HG03175 (cell line): ENCODE measurements at regions not wholly inside any gene's neighbourhood (a gene's known extent, or its start where the extent isn't known, plus 50 kb on each side); places are given as distances from the start of the nearest gene placed in this dataset.

ENCODE experiments used
- ATAC-seq: cut with Tn5 transposase; IDR thresholded peaks from one replicate; pipeline ENCODE4 v1.9.1; 2021; ENCODE audit warnings: mild to moderate bottlenecking, moderate library complexity; ENCODE audit not compliant: unreplicated experiment

DNA sequence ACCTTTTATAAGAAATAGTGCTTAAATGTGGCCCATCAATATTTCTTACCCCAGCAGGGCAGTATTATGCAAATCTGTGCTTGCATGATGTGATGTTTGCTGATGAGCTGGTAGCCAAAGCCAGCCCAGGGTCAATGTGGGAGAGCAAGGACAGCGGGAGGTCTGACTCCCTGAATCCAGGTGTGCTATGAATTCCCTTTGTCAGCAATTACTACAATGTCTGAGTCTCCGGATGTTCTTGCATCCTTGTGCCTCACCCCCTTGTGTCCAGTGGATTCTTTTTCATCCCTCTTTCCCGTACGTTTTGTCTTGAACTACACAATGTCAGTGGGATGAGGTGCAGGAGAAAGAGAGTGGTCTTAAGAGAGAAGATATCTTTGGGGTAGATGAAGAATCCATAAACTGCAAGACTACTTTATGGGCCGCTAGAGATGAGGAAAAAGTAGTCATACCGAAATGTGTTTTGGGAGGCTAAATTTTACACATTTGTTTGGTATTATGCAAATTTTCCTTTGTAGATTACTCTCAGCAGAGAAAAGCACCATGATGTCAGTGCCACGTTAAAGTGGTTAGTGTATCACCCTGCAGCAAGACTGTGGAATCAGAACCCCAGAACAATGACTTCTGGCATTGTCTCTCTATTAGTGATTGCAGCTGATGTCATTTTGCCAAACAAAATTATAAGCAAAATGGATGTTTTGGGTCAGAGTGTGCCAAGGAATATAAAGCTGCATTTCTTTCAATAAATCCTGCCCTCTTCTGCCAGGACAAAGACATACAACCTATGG lies 53.5 kb upstream of the TSHZ3 start:
- ATAC-seq, result no peak

DNA sequence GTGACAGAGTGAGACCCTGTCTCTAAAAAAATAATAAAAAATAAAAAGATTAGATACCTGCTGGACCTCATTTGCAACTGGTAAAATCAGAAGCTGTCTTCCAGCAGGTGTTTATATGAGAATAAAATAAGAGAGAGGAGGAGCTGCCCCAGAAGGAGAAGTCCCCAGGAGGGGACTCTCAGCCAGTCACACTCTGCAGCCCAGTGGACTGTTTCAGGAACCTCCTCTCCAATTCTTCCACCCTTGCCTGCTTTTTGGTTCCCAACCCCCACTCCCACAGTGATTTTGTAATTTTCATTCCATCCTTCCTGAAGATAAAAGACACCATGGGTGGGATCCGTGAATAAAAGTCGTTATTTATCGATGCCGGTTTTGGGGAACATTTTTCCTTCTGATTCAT lies 56.9 kb upstream of the TSHZ3 start:
- ATAC-seq, result no peak

DNA sequence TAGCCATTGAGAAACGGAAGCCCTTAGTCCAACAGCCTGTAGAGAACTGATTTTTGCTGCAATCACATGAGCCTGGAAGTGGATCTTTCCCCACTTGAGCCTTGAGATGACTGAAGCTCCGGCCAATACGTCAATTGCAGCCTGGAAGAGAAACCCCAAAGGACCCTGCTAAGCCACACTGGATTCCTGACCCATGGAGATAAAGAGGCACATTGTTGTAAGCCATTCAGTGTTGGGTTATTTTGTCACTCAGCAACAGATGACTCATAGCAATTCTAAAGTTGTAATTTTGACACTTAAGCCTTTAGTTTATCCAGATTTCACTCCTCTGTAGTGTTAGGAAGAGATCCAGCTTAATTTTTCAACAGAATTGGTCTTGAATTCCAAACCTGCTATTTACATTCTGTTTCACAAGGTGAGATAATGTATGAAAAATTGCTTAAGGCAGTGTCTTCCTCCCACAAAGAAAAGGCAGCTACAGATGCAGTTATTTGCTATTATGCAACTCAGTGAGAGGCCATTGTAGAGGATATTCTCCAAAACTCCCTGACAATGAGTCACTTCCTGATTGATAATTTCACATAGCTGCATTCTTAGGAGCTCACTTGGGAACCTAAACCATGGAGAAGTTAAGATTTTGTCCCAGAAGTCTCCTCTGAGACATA lies 59.4 kb upstream of the TSHZ3 start:
- ATAC-seq, result no peak

DNA sequence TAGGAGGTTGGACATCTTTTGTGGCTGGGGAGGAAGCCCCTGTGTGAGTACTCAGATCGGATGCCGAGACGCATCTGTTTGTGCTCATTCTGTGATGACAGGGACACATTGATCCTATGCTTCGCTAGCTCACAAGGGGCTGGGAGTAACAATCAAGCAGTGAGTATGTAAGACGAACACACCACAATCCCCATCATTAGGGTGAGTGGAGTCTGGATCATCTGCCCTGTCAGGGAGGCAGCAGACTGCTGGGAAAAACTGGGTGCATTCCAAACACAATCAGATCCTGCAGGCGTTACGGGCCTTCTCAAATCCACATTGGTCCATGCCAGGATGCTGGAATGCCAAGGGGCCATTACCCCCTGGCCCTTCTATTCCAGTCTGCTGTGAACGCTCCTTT lies 64.1 kb upstream of the TSHZ3 start:
- ATAC-seq, result no peak

DNA sequence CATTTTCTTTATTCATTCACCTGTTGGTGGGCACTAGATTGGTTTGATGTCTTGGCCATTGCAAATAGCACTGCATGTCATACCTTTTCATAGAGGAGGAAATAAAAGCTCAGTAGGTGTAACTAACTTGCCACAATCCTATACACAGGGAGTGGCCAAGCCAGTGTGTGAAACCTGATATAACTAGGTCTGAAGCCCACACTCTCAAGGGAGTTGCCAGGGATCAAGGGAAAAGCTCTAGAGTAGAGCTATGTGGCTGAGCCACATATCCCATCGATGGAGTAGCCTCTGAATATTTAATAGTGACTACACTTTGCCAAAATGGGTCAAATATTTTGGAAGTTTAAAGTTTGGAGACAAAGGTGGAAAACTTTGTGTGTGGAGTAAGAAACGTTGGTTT lies 66.1 kb upstream of the TSHZ3 start:
- no peak for ATAC-seq

DNA sequence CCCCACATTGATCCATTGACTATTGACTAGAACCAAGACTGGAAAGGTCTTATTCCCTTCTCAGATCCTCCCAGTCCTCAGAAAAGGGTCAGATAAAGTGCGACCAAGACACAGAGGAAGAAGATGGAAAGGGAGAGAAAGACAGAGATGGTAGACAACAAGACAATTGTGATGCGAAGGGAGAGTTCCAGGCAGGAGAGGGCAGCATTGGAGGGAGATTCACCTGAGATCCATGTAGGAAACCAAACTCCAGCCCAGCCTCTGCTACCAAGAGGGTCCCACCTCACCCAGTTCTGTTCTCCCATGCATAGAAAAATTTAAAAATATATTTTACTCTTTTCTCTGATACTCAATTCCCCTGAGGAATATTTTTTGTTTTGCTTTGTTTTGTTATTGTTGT lies 67.3 kb upstream of the TSHZ3 start:
- no peak for ATAC-seq

DNA sequence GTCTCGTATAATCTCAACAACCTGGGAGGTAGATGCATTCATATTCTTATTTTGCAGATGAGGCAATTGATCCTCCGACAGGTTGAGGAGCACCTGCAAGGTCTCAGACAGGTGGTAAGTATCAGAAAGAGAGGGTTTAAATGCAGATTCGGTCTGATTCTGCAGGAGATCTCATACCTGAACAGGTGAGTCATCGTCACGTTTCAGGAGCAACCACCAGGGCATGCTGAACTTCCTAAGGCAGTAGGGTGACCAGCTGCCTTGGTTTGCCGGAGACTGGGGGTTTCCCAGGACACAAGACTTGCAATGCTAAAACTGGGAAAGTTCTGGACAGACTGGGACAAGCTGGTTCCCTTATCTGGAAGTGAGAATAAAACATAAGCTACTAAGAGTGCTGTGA lies 68.8 kb upstream of the TSHZ3 start:
- ATAC-seq, result no peak

DNA sequence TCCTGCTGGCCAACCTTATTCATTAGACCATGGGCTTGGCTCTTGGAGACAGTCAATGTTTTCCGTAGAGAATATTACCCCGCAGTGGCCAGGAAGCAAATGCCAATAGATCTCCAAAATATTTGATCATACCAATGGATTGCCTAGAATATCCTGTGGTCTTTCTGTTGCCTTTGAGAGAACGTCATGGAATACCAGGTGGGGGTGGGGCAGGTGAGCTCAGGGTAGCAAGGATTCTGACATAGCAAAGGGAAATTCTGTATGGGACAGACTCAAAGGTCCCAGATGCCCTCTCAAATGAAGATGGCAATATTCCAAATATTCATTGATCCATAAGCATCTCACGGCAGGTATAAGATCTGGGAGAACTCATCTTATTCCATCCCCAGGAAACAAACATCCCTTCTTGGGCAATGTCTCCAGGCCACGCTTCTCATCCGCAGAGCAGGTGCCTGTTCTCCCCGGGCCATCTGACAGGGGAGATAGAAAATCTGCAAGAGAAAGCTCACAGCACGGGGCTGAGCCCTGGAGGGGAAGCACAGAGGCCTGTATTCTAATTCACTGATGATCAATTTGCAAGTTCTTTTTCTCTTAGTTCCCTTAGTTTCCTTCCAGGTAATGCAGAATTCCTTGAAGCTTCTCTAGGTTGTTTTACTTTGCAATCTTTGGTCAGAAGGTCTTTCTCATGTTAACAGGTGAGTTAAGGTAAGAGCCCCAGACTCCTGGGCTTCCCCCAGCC lies 69.6 kb upstream of the TSHZ3 start:
- ATAC-seq, result no peak

DNA sequence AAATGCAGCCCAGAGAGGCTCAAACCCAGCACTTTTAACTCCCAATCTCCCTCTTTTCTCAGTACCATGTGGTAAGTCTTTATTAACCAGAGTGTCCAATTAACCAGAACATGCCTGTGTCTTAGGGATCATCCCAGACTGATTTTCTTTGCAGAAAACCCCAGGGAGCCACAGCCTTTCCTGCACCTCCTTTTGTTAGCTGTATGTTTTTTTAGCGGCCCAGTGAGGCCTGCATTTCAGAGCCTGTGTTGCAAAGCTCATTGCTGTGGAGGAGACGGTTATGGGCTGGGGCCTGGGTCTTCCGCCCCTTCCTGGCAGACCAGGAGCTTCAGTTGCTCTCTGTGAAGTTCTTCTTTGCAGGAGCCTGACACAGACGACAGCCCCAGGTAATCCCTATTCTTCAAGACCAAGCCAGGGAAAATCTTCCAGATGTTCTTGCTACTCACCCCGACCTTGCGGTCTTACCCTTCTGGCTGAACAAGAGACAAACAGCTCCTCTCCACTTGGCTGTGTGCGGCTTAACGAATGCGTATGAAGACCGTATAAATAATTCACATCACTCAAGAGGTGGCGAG lies 70.7 kb upstream of the TSHZ3 start:
- no peak for ATAC-seq

DNA sequence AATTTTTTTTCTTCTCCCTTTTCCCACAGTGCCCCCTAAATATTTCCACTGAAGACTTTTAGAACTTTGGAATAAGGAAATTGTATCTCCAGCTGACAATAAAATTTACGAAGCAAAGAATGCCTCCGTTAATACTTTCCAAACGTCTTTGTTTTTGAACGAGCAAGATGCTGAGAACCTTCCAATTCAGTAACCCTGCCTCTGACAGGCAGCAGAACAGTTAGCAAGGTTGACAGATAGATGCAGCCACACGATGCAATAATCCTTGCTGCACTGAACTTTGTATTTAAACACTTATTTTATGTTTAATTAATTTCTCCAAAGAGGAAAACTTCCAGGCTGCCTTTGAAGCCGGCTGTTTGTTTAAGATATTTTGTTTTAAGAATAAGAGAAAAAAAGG lies 71.8 kb upstream of the TSHZ3 start:
- ATAC-seq, result no peak

DNA sequence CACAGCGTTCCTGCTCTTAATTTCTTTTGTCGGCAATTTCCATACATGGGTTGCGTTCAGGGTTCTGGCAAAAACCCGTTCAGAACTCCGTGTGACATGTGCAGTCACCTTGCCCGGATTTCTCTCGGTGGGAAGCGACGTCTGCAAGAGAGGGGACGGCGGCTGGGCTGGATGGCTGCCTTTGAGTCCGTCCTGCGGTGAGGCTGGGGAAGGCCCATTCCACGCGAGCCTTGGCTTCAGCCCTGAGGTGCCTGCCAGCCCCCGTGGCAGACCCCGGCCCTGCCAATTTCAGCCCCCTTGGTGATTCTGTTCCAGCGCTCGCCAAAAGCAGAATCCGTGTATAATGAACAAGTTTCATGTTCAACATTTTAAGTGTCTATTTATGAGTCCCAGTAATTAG lies 72.6 kb upstream of the TSHZ3 start:
- no peak for ATAC-seq

DNA sequence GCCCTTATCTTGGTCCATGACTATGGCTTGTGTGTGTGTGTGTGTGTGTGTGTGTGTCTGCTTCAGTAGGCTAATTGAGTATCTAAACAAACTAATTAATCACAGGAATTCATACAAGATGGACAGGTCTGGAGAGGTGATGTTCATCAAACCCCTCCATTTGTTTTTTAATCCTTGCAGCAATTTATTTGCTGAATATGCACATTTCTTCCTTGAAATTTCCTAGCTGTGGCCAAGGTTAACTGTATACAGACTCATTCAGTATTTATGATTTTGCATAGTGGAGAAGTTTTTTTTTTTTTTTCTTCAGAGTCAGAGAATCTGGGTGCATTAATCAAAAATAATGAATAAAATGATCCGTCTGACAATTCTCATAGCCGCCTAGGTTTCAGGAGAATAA lies 74.7 kb upstream of the TSHZ3 start:
- no peak for ATAC-seq

DNA sequence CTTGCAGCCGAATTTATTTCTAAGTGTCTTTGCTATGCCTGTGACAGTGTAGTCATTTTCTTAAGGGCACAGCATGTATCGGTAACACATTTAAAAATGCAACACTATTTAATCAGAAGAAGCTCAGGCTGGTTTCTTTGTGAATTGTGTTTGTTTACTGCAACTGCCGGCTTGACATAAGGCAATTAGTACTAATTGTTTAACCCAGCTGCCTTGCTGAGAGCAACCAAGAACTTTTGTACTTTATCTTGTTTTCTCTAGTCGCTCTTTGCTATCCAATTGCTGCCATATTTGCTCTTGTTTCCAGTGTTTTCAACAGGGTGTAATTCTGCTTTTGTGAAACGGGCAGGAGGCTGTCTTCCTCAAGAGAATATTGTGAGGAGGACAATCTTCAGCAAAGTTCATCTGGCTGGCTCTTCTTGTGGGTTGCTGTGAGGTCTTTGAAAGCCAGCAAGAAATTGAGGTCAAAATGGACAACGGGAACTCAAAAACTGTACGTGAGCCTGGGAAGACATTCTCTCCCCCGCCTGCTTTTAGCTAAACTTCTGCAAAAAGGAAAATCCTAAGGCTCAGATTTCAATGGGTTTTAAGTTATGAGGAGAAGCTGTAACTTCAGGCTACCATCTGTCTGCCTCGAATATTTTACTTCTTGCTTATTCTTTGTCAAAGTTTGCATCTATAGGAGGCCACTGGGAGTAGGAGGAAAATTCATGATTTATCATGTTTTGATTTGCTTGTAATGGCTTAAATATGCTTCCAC lies 75.8 kb upstream of the TSHZ3 start:
- ATAC-seq, result no peak

DNA sequence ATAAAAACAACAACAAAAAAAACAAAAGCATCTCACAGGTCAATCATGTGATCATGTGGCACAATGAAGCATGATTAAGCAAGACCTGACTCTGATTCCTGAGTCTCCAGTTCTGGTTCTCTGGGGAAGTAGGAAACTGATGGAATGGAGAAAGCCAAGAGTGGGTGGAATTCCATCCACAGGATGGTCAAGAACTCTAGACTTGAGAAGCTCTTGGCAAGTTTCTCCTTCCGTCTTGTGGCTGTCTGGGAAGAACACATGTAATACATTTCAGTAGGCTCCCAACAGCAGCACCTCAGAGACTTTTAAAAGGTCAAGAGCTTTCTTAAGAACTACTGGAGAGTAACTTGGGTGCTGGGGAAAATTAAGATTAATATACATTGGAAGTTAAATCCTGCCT lies 78.6 kb upstream of the TSHZ3 start:
- ATAC-seq, result no peak

DNA sequence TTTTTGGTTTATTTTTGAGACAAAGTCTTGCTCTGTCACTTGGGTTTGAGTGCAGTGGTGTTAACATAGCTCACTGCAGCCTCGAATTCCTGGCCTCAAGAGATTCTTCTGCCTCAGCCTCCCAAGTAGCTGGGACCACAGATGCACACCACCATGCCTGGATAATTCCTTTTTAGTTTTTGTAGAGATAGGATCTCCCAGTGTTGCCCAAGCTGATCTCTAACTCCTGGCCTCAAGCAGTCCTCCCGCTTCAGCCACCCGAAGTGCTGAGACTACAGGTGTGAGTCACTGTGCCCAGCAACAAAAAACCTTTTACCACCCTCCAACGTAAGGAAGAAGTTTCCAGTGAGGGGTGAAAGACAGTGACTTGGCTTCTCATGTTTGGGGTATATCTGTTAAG lies 81.1 kb upstream of the TSHZ3 start:
- ATAC-seq, result no peak

DNA sequence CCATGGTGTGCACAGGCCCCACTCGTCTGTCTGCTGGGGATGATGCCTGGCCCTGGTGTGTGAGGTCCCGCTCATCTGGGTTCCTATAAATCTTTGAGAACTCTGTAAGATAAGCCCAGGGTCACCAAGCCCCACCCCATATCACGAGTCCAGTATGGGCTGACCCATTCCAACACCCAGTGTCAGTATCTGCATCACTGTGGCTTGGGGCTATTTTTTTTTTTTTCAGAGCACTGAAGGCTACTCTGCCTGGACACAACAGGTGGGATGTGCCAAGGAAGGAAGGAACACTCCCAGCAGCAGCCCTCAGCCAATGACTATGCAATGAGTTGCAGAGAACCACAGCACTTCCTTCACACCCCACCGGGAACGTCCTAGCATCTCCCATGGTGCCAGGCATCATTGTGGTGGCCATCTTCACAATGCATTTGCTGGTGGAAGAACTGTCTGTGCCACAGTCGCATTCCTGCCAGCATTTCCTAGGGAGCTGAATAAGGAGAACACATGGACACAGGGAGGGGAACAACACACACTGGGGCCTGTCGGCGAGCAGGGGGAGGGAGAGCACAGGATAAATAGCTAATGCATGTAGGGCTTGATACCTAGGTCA lies 83.1 kb upstream of the TSHZ3 start:
- no peak for ATAC-seq

DNA sequence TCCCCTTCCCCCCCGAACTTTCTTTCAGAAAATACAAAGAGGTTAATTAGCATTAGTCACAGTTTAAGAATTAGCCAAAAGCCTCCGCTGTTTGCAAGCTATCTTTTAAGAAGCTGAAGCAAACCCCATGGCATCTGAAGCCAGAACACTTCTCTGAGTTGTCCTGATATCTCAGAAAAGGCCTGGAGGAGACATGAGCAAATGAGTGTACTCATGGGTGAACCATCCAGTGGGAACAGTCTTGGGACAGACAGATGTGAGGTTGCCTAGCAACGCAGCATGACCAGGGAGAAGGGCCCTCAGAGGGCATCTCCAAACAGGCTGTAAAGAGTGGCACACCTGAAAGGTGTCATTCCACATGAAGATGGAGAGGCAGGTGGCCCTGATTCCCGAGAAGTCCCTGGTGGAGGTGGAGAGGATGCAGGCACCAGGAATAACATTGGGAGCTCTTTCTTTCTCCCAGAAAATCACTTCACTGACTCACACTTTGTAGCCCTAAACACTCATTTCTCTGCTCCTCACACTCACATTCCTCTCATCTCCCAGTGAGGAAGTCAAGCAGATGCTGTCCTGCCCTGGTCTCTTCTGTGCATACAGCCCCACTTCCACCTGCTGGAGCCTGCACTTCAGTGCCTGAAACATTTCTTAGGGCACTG lies 87.0 kb upstream of the TSHZ3 start:
- no peak for ATAC-seq

DNA sequence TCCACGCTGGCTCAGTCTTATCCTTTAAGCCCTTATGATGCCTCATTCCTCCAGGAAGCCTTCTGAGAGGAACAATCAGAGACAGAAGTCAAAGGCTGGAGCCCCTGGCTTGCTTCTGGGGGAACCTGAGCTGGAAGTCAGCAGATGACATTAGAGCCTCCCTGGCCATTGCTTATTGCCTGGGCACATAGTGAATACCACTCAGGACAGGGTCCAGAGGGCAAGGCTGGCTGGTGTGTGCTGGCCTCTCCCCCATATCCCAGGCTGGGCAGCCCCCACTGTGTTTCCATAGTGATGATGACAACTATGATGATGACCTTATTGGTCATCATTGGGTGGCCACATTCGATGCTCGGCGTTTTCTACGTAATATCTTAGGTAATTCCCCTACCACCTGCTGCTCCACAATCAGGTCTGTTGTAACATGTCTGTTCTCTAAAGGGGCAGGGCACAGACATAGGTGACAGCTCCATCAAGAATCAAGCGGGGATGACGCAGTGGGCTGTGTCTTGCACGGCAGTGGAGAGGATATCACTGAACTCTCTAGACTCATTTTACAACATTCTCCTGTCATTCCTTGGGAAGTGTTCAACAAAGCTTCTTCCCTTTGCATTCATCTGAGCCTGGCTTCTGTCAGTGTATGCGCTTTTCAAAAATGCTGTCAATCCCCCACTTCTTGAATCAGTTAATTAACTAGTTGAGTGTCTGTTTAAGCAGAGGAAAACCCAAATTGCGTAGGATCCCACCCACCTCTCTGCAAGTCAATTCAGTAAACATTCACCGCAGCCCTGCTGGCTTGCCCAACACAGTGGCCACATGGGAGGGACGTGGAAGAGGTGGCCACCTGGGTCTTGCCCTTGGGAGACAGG lies 89.4 kb upstream of the TSHZ3 start:
- no peak for ATAC-seq

DNA sequence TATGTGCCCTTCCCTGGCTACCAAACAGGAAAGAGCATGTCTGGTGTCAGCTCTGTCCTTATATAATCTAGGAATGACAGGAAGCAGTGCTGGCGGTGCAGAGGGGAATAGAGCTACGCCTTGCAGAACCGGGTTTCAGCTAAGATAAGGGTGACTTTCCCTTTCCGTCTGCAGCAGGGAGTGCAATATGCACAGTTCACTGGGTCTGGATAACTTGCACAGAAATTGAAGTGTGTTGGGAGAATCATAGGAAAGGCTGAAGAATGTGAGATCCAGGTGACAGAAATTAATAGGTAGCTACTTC lies 90.0 kb upstream of the TSHZ3 start:
- no peak for ATAC-seq
